Cardiac fibroblast (primary cell): ENCODE measurements at regions not wholly inside any gene's neighbourhood (a gene's known extent, or its start where the extent isn't known, plus 50 kb on each side); places are given as distances from the start of the nearest gene placed in this dataset.

Source experiments
- DNase-seq, 2 donors: peaks; one replicate each; pipeline versions ENCODE4 v3.0.0 to v3.0.0-alpha.2; 2010; ENCODE audit warnings: low read depth in 2 of 2
- H3K4me3 ChIP-seq, 2 donors: replicated peaks in 1 of 2; 1 replicate in 1 of 2; 2 replicates in 1 of 2; pipeline ENCODE4 v1.5.1; 2011; ENCODE audit warnings: low read depth in 2 of 2, low read length in 2 of 2, mild to moderate bottlenecking in 2 of 2, moderate library complexity in 1 of 2
- TF ChIP-seq, protein P1 (sequence below): IDR thresholded peaks from one replicate; pipeline ENCODE4 v1.5.1; 2011; ENCODE audit warnings: low read depth, mild to moderate bottlenecking, low read length, inconsistent platforms

DNA sequence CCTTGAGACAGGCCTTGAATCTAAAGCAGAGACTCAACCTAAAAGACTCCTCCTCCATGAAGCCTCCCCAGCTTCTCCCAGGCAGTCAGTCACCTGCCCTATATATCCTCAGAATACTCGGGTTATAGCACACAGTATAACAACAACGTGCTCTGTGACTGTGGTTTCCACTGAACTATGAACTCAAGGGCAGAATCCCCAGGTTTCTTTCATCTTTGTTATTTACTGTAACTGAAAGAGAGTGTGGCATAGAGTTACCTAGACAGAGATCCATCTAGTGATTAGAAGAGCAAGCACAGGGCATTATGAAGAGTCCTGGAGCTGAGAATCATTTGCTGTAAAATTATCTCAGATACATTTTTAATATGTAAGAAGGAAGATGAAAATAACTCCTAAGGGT is 281.6 kb upstream of the ZNF521 start:
- no peak for DNase-seq
- TF ChIP-seq, protein P1, sequence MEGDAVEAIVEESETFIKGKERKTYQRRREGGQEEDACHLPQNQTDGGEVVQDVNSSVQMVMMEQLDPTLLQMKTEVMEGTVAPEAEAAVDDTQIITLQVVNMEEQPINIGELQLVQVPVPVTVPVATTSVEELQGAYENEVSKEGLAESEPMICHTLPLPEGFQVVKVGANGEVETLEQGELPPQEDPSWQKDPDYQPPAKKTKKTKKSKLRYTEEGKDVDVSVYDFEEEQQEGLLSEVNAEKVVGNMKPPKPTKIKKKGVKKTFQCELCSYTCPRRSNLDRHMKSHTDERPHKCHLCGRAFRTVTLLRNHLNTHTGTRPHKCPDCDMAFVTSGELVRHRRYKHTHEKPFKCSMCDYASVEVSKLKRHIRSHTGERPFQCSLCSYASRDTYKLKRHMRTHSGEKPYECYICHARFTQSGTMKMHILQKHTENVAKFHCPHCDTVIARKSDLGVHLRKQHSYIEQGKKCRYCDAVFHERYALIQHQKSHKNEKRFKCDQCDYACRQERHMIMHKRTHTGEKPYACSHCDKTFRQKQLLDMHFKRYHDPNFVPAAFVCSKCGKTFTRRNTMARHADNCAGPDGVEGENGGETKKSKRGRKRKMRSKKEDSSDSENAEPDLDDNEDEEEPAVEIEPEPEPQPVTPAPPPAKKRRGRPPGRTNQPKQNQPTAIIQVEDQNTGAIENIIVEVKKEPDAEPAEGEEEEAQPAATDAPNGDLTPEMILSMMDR: no peak
- H3K4me3 ChIP-seq: no peak overlapping the region

DNA sequence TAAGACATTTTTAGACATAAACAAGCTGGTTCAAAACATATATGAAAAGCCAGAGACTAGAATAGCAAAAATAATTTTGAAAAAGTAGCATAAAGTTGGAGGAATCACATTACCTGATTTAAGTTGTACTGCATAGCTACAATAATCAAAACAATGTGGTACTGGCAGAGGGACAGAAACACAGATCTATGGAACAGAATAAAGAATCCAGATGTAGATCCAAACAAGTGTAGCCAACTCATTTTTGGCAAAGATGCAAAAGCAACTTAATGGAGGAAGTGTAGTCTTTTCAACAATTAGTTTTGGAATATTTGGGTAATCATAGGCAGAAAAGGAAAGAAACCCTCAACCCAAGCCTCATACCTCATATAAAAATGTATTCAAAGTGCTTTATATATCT is 278.7 kb upstream of the ZNF521 start:
- no peak overlapping the region for H3K4me3 ChIP-seq
- no peak for DNase-seq
- TF ChIP-seq, protein P1: no peak

- H3K4me3 ChIP-seq: no peak overlapping the region
- TF ChIP-seq, protein P1: no peak
- DNase-seq: no peak
These were observed 269.7 kb upstream of the ZNF521 start for GRCh38 chr18:25621682-25622081.

DNA sequence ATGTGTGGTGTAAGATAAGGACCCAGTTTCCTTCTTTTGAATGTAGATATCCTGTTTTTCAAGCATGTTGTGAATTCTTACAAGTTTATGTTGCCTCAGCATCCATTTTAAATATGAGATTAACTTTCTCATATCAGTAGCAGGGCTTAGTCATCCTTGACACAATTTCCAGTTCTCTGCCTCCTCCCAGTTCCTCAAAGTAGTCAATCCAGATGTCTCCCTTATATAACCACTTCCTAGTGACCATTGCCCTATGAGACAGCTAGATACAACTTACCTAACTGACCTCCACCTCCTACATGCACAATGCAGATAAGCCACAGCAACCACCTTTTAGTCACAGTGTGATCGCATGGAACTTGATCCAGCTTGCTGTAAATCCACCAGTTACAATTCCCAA is 269.2 kb upstream of the ZNF521 start:
- no peak overlapping the region for H3K4me3 ChIP-seq
- TF ChIP-seq, protein P1: no peak
- DNase-seq: no peak

DNA sequence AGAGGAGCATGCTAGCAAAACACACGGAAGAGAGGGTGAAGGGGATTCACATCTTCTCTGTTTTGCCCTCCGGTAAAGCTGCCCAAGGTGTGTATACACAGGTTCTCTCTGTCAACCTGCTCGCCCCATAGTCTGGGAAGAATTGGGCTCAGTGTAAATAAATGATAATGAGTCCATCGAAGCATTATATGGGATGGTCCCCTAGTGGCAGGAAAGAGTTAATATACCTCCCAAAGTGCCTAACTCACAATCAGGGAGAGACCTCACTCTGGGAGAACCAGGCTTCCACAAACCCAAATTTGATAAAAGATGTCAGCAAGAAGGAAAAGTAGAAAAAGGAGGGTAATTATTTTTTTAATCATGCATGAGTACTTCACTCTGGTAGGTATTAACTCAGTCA is 262.2 kb upstream of the ZNF521 start:
- no peak overlapping the region for H3K4me3 ChIP-seq
- no peak for DNase-seq
- TF ChIP-seq, protein P1: no peak

- TF ChIP-seq, protein P1: no peak
- DNase-seq: no peak
- H3K4me3 ChIP-seq: no peak overlapping the region
These were observed 260.5 kb upstream of the ZNF521 start for GRCh38 chr18:25612466-25612865.

- no peak overlapping the region for H3K4me3 ChIP-seq
- TF ChIP-seq, protein P1: no peak
- DNase-seq: no peak
These were observed 256.1 kb upstream of the ZNF521 start for GRCh38 chr18:25608091-25608490.
